22Rv1 (cell line): ENCODE measurements at regions not wholly inside any gene's neighbourhood (a gene's known extent, or its start where the extent isn't known, plus 50 kb on each side); places are given as distances from the start of the nearest gene placed in this dataset.

Experiments
- H3K27ac ChIP-seq: fragments of 450-650 bp; 2 replicates; pipeline ENCODE4 v1.5.1; 2017
- ZFX ChIP-seq: fragments of 450-650 bp; IDR thresholded peaks from 2 replicates; pipeline ENCODE4 v1.6.1; 2017; ENCODE audit warnings: antibody characterized with exemption, borderline replicate concordance
- TF ChIP-seq, protein P1 (sequence below): fragments of 450-650 bp; IDR thresholded peaks from 2 replicates; pipeline ENCODE4 v1.5.1; 2017; ENCODE audit warnings: mild to moderate bottlenecking

DNA sequence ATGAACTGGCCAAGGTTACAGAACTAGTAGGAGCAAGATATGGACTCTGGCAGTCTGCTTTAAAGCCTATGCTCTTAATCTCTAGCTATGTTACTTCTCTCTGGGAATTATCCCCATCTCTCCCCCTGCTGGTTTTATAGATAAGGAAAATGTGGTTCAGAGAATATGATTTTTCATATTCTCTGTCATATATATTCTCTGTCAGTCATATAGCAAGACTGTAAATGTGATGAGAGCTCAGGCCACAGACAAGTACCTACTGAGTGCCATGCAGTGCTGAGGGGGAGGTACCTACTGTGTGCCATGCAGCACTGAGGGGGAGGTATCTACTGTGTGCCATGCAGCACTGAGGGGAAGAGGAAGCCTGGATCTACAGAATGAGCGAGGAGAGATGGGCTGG is 220.3 kb upstream of the FGGY start:
- H3K27ac ChIP-seq = no peak overlapping the region
- TF ChIP-seq ZFX = no peak
- TF ChIP-seq, protein P1, sequence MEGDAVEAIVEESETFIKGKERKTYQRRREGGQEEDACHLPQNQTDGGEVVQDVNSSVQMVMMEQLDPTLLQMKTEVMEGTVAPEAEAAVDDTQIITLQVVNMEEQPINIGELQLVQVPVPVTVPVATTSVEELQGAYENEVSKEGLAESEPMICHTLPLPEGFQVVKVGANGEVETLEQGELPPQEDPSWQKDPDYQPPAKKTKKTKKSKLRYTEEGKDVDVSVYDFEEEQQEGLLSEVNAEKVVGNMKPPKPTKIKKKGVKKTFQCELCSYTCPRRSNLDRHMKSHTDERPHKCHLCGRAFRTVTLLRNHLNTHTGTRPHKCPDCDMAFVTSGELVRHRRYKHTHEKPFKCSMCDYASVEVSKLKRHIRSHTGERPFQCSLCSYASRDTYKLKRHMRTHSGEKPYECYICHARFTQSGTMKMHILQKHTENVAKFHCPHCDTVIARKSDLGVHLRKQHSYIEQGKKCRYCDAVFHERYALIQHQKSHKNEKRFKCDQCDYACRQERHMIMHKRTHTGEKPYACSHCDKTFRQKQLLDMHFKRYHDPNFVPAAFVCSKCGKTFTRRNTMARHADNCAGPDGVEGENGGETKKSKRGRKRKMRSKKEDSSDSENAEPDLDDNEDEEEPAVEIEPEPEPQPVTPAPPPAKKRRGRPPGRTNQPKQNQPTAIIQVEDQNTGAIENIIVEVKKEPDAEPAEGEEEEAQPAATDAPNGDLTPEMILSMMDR = no peak

DNA sequence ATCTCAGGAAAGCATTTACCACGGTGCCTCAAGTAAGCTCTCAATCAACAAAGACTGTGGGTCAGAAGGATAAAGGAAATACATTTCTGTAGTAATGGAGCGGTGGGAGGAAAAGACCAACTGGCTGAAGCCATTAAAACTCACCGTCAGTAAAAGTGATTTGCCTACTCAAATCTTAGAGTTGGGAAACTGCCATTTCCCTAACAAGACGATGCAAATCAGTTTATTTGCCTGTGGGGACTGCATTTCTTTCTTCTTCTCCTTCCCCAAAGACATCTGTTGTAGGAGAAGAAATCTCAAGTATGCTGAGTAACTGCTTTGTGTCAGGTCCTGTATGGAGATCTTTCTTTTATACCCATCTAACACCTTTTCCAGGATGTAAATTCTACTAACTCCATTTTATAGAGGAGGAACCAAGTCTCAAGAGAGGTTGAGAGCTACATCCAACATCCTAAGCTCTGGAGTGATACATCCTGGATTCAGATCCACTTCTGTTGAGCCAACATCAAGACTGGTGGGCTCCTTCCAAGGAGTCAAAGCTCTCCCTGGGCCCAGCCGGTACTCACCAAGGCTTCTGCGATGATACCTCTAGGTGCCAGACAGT is 219.3 kb upstream of the FGGY start:
- TF ChIP-seq, protein P1 = no peak
- no peak overlapping the region for H3K27ac ChIP-seq

DNA sequence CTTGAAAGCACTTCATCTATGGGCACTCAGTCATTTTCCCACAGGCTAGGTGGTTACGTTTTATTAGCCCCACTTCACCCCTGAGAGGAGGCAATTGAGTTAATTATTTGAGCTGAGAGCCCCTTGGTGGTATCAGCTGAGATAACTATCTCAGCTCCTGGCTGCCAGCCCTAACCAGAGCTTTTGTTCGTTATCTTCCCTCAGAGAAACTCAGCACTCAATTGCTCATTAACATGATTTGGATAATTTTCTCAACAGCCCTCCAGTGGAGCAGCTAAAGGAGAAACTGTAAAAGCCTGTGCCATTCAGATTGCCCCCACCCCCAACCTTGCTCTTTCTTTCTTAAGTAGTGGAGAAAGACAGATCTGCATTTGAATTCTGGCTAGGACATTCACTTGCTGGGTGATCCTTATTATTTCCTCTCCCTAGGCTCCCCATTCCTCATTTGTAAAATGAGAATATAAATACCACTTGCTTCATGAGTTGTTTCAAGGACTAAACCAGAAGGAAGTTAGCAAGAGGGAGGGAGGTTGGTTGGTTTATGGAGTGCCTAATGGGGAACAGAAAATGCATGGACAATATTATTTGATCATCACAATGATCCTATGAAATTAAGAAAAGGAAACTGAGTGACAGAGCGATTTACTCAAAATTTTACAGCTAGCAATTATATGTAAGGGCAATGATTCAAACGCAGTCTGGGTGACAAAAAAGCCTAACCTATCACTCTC is 218.7 kb upstream of the FGGY start:
- no peak overlapping the region for H3K27ac ChIP-seq

DNA sequence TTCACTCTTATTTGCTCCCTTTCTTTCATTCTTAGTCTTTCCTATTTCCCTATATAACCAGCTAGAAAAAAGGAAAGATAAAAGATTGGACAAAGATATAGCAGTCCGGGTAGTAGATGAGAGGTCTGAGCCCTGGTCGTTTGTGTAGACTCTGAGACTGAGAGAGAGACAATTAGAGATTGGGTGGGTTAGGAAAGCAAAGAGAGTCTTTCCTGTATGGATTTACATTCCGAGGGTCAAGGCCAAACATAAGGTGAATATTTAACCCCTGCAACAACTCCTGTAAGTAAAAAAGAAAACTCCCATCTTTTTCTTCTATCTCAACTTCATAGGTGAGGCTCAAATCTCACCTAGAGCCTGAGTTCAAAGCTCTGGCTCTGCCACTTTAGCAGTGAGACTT is 218.0 kb upstream of the FGGY start:
- TF ChIP-seq, protein P1 = no peak
- TF ChIP-seq ZFX = no peak
- no peak overlapping the region for H3K27ac ChIP-seq

More for the DNA sequence above, 218.7 kb upstream of the FGGY start:
- TF ChIP-seq, protein P1 = no peak
- TF ChIP-seq ZFX = no peak

DNA sequence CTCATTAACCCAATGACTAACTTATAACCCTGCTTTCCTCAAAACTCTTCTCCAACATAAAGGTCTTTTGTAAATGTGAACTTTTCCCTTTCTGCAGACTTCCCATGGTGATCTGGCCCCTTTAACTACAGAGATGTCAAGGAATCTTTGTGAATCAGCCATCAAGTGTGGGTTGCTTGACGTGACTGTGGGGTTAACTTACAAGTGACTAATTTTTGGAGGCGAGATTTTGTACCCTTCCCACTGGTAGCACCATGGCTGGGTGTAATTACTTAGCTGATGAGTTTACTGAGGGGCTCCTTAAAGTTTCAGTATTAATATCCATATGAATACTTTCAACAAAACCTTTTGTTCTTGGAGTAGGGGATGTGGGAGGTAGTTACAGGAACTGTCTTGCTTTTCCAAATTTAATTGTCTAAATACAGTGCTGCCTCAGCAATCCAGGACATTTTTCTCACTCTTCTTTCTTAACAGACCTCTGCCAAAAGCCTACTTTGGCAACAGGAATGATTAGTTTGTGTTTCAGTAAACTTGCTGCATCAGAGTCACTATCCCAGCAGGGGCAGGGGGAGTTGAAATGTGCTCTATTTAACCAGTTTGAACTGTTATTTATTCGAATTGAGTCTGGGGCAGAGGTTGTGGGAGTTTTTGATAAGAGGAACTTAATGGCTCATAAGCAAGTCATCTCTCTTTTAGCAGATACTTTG is 217.3 kb upstream of the FGGY start:
- H3K27ac ChIP-seq = no peak overlapping the region
- TF ChIP-seq, protein P1 = no peak
- TF ChIP-seq ZFX = no peak

DNA sequence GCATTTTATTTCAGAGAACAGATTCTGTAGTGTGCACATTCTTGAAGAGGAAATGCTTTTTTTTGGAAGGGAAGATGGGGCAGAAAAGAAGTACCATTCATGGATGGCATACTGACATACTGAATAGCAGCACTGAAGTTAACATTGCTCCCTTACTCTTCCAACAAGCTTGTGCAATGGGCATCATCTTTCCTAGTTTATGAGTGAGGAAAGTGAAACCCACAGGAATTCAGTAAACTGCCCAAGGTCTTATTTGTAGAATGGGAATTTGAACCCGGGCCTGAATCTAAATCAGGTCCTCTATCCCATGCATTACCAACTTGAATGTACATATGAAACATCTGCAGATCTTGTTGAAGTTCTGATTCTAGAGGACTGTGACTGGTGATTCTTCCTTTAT is 215.7 kb upstream of the FGGY start:
- TF ChIP-seq ZFX = no peak
- TF ChIP-seq, protein P1 = no peak
- H3K27ac ChIP-seq = no peak overlapping the region

DNA sequence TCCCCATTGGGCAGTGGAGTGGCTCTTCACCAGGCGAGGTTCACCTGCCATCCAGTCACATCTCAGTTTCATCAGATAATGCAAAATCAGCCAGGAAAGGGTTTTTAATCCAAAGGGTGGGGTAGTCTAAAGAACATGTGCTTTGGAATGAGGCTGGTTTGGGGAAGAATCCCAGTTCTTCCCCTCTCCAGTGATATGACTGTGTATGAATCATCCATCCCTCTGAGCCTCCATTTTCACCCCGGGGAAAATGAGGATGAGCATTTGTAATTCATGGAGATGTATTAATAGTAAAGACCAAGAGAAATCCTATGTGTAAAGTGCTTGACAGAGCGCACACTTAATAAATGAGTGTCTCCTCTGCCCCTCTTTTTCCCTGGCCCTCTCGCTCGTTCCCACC is 215.1 kb upstream of the FGGY start:
- no peak for TF ChIP-seq ZFX
- TF ChIP-seq, protein P1 = no peak

More for the DNA sequence above, 215.1 kb upstream of the FGGY start:
- no peak overlapping the region for H3K27ac ChIP-seq
